ENCODE measurements at regions not wholly inside any gene's neighbourhood (a gene's known extent, or its start where the extent isn't known, plus 50 kb on each side); places are given as distances from the start of the nearest gene placed in this dataset.
"Not testable (repeated sequence)": the region's sequence is repeated elsewhere in the genome, so short reads cannot be mapped to it uniquely, and the experiment has no call there.

DNA sequence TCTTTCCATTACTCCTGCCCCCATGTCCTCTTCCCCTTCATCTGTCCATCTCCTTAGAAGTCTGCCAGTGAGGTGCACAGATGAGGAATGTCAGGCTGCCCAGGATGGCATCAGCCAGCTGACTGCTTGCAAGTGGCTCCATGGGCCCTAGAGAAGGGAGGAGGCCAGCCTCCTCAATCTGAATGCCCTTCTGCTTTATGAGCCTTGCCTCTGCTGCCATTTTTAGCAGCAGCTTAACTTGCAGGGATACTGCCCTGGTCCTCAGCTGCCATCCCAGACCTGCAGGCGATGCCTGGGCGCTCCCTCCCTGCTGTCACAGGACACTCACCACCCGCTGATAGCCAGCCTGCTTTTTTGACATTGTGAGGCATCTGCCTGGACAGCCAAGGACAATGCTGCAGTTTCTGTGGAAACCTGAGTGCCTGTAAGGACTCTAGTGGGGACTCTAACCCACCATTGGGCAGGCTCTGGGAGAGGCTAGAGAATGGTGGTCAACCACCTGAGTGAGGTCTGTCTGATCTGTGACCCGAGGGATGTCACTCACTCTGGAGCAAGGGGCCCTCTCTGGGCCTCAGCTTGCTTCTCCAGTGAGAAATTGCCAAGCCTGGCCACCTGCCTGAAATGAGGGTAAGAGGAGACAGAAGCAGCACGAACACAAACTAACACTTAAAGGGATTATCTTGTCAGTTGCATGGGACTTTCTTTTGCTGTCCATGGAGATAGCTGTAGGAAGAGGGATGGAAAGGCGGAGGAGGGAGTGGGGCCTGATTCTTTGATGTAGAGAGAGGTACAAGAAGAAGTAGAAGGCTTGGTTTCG is 185.0 kb downstream of the MIS18A start:
- DNase-seq (ENCODE audit: low read depth), result no peak

DNA sequence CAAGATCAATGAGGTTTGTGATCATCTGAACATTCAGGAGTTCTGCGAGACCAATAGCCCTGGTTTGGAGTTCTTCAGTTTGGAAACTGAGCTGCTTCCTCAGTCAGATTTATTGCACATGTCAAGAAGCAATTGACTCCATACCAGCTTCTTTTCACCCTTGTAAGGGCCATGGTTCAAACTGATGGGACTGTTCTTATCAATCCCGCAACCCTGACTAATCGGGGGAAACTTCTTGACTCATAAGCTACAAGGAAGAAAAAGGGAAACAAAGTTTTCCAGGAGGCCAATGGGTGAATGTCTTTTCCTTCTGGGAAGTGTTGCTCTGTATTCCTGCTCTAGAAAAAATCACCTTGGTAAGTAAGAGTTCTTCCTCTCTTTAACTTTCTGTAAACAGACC is 187.9 kb downstream of the MIS18A start:
- DNase-seq (ENCODE audit: low read depth), result no peak

DNA sequence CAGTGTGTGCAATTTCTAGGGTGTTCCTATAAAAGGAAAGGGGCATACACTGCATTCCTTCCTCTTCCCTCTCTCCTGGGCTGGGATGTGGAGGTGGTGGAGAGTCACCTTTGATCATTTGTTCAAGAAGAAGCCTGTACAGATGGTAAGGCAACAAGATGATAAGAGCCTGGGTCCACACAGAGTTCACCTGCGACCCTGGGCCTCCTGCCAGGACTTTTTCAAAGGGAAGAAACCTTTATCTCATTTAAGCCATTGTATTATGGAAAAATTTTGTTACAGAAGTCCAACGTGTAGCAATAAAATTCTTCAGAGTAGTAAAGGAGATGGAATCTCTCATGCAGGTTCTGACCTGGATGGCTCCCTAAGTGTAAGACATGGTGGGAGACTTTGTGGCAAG is 189.1 kb downstream of the MIS18A start:
- no peak for DNase-seq (ENCODE audit: low read depth)

DNA sequence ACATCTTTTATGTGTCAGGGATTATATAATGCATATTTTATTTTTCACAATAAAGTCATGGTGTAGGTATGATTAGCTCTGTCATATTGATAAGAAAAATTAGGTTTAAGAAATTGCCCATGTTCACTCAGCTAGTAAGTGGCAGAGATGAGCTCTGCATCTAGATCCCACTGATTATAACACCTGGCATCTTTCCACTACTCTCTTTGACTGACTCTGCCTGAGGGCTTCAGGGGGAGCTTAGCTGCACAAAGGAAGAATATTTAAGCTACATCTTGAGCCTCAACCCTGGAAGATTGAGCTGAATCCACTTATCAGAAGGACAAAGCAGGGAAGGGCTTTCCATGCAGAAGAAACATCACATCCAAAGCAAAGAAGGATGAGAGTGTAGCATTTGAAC is 190.4 kb downstream of the MIS18A start:
- DNase-seq (ENCODE audit: low read depth), result no peak

DNA sequence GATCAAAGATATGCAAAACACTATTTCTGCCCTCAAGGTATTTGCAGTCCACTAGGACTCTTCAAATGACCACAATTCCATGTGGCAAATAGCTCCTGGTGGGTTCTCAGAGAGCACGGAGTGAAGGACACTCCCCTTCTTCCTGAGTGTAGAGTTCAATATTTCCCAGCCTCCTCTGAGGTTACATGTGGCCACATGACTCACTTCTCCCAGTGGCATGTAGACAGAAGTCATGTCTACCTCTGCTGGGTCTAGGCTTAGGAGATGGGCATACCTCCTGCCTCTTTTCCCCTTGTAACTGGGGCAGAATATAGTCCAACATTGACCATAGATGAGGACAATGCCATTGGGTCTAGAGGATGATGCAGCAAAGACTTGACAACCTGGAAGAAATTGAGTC is 191.4 kb downstream of the MIS18A start:
- no peak for DNase-seq (ENCODE audit: low read depth)

DNA sequence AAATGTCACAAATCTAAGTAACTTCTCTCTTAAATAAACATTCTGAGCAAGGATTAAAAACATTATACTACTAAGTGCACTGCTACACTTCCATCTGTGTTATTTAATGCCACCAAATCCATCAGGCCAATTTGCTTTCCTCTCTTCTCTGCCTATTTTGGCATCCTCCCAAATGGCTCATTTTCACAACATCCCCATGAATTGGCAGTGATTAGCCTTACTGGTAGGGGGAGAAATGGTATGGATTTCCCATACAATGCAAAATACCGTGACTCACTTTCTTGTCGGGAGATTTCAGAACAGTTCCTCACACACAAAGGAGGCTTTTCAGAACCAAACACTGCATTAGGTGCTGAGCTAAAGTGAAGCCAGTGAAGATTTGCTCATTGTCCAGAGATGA is 195.7 kb downstream of the MIS18A start:
- no peak for DNase-seq (ENCODE audit: low read depth)

DNA sequence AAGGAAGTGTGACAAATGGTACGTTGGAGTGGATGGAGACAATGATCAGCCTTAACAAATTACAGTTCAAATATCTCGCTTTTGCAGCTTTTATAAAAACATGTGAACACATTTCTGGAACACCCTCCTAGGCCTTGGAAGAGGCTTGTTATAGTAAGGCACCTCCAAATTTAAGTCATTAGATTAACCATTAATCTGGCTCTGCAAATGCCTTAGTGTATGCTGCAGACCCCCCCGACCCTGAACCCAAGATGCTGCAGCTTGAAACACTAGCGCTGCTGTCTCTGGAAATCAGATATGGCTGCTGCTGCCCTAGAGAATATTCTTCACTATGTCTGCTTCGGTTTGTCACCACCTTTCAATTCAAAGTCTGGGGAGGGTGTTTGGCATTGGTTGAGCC is 196.4 kb downstream of the MIS18A start:
- DNase-seq (ENCODE audit: low read depth), result no peak

DNA sequence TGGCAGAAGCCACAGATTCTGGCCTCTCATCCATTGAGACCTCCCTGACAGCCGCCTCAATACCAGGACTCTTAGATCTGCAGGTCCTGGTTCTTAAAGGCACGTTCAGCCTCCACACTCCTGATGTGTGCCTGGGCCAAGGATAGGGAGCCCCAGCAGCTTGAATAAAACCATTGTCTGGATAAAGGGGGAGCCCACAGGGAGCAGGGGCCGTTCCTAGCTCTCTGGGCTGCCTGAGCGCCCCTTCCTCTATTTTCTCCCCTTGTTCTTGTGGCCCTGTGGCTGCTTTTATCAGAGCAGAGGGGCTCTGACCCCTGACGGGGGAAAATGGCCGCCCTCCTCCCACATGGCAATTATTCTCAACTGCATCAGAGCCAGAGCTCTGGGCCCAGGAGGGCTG is 200.8 kb downstream of the HUNK start:
- no peak for DNase-seq (ENCODE audit: low read depth)

DNA sequence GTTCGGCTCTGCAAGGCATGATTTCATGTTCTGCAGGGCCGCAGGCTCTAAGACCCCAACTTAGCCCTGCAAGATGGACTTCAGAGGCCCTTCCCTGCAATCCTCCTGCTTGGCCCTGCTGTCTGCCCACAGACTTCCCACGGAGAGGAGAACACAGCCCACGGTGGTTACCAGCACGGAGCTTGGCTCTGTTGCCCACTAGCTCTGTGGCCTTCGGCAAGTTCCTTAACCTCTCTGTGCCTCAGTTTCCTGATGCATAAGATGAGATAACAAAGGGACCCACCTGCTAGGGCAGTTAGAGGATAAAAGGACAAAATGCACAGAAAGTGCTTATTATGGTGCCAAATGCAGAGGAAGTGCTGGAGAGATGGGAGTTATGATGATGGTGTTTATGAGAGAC is 200.4 kb downstream of the HUNK start:
- no peak for DNase-seq (ENCODE audit: low read depth)

DNA sequence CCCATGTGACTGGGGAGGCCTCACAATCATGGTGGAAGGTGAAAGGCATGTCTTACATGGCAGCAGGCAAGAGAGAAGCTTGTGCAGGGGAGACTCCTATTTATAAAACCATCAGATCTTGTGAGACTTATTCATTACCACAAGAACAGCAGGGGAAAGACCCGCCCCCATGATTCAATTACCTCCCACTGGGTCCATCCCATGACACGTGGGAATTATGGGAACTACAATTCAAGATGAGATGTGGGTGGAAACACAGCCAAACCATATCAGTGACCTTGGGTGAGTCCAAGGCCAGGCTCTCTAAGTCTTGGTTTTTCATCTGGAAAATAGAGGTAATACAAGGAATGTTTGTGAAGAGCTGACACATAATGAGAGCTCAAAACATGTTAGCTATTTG is 198.8 kb downstream of the HUNK start:
- not testable (repeated sequence) for DNase-seq (ENCODE audit: low read depth)

DNA sequence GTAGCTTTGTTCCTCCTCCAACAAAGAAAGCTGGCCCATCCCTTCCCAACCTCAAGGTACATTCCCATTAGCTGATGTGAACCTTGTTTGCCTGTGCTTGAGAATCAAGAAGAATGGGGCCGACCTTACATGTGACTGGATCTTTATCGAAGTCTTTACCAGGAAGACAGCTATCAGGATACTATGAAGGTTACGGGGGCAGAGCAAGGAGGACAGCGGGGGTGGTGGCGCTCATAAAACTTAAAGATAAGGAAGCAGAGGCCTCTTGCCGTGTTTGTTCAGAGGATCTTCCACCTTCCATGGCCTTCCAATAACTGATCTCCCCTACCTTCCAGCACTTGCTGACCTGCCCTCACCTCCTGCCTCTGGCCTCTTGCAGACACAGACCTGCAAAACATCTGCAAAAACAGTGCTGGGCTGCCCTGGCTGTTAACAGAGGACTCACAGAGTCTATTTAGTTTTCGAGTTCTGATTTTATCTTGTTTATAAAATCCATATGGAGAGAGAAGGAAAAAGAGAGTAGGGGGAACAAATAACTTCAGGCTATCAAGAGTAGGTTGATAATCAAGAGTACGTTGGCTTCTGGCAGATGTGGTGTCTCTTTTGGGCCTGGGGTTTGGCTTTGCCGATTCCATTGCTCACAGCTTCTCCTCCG is 198.0 kb downstream of the HUNK start:
- DNase-seq (ENCODE audit: low read depth), result no peak

DNA sequence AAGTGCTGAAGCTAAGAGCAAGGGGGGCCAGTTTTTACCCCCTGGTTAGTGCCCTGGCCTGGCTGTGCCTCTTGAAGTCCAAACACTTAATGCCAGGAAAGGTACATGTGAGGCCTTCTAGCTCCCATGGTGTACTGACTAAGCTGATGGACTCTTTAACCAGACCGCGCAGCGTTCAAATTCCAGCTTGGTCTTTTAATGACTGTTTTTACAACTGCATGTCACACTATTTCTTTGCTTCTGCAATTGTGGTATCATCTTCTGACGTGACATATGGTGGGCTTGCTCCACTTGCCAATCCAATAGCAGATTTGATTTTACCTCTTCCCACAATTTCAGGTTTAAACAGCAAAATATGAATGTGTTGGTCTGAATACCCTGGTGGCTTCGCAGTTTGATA is 197.3 kb downstream of the HUNK start:
- no peak for DNase-seq (ENCODE audit: low read depth)

DNA sequence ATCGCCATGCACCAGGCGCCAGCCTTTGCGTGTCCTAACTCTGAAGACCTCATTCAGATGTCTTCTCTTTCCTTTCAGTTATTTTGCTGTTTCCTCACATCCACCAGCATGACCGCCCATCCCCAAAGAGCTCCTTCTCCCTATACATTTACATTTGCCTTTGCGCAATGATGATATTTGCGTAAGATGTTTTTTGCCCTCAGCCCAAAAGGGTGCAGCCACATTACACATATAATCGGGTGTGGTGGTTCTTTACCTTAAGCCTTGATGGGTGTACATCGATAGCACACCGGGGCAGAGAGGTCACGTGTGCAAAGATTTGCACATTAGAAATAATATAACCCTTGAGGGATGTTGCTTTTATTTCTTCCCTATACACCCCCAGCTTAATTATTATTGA is 192.8 kb downstream of the HUNK start:
- no peak for DNase-seq (ENCODE audit: low read depth)

DNA sequence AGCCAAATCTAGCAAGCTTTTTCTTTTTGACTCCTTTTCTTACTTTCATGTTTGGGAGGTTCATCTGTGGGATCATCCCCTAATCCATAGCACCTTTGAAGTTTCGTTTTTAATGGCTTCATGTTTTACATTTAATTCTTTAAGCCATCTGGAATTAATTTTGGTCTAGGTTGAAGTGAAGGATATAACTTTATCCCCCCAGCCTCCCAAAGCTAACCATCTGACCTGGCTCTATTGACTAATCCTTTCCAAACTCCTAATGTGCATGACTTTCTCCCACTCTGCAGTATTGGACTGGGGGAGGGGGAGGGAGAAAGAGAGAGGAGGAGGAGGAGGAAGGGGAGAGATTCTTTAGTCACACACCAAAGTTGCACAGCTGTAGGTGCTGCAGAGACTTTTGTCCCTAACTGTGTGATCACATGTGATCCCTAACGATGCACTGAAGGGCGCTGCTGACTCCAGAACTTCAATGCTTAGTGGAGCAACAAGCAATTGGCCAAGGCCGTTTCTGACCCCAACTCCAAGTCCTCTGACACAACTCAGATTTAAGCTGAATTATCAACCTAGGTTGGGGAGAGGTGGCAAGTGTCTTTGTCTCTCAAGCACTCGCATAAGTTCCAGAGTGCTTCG is 191.6 kb downstream of the HUNK start:
- DNase-seq (ENCODE audit: low read depth), result no peak

DNA sequence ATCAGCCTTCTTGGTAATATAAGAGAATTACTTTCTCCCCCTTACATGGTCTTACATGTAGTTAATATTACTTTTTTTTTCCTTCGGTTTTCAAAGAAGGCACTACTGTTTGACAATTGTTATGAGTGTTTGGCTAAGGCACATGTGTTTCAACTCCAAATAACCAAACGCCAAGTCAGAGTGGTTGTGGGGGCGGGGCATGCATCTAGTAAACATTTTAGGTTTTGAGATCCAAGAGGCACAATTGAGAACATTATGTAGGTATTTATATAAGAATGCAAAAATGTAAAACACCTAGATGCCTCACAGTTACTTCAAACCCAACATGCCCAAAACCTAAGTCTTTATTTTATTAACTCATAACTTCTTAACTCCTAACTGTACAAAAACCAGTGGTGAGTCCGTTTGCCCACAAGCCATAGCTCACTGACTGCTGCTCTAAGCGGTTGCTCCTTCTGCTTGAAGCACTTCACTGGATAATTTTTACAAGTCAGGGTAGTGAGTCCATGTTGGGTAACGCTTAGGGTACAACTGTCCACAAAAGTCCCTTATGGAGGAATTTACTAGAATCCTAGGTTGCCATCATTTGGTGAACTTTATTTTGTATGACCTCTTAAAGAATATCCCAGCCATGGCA is 189.9 kb downstream of the HUNK start:
- no peak for DNase-seq (ENCODE audit: low read depth)

DNA sequence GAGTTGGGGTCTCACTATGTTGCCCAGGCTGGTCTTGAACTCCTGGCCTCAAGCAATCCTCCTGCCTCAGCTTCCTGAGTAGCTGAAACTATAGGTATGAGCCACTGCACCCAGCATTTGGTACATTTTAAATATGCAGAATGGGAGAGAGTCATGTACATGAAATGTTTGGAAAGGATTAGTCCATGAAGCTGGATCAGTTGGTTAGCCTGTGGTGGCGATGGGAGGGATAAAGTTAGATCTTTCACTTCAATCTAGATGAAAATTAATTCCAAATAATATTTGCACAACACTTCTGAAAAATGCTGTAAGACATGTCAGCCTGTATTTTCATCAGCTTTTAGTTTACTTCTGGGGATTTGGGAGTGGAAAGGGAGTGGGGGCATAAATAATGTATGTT is 188.9 kb downstream of the HUNK start:
- DNase-seq (ENCODE audit: low read depth), result no peak

DNA sequence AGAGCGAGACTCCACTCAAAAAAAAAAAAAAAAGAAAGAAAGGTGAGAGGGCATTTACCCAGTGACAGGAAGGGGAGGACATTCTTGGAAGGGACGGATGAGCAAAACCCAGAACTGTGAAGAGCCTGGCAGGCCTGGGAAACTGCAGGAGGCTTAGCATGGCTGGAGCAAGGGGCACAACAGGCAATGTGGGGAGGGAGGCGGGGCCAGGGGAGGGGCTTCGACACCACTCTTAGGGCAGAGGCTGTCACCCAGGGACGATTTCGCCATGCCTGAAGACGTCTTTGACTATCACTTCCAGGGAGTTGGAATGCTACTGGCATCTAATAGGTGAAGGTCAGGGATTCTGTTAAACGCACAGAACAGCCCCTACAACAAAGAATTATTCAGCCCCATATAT is 184.0 kb downstream of the HUNK start:
- no peak for DNase-seq (ENCODE audit: low read depth)

DNA sequence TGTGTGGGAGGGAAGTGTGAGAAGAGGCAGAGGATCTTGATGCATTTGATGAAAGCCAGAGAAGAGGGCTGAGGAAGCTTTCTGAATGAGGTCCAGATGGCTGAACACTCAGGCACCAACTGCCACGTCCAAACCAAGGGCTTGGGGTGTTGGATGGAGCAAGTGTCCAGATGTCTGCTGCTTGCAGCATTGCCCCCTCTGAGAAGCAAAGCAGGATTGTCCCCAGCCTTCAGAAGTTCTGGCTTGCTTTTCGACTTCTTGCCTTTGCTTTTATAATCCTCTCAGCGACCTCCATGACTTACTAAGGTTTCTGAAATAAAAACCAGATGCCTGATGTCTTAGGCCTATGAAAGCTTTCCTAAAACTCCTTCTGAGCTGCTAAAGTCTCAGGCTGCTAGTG is 182.5 kb downstream of the HUNK start:
- no peak for DNase-seq (ENCODE audit: low read depth)

All from GM04504 (cell line).